OCI-LY3 (cell line): ENCODE measurements at regions not wholly inside any gene's neighbourhood (a gene's known extent, or its start where the extent isn't known, plus 50 kb on each side); places are given as distances from the start of the nearest gene placed in this dataset.

Experiments used
- H2AFZ ChIP-seq: fragments of 200-600, 300-600 bp; shearing (Covaris generic); 2 replicates; pipeline ENCODE4 v1.6.0; 2014; ENCODE audit warnings: antibody characterized with exemption, low read depth, low read length
- H3K27ac ChIP-seq: fragments of 200-600, 300-600 bp; sonication (generic); 2 replicates; pipeline ENCODE4 v1.5.1; 2014; ENCODE audit warnings: mild to moderate bottlenecking, low read length, moderate library complexity, mixed read lengths
- H3K27me3 ChIP-seq: fragments of 200-600, 300-600 bp; sonication (generic); 2 replicates; pipeline ENCODE4 v1.6.1; 2014; ENCODE audit warnings: low read depth, low read length, mixed read lengths
- H3K36me3 ChIP-seq: fragments of 200-600, 300-600 bp; sonication (generic); replicated peaks from 2 replicates; pipeline ENCODE3; 2014; ENCODE audit warnings: low read depth, low read length, mixed read lengths
- H3K4me1 ChIP-seq: fragments of 300-600, 200-600 bp; sonication (generic); 2 replicates; pipeline ENCODE4 v1.6.1; 2014; ENCODE audit warnings: low read length, mixed read lengths
- H3K4me2 ChIP-seq: fragments of 200-600, 300-600 bp; sonication (generic); 2 replicates; pipeline ENCODE4 v1.6.1; 2014; ENCODE audit warnings: low read length, mixed read lengths
- H3K4me3 ChIP-seq: fragments of 300-600, 200-600 bp; sonication (generic); 2 replicates; pipeline ENCODE4 v1.5.1; 2014; ENCODE audit warnings: antibody characterized with exemption, mild to moderate bottlenecking, low read length, moderate library complexity
- H3K79me2 ChIP-seq: fragments of 300-600, 200-600 bp; shearing (Covaris generic); 2 replicates; pipeline ENCODE4 v1.6.1; 2014; ENCODE audit warnings: mild to moderate bottlenecking, low read length, mixed read lengths
- H3K9ac ChIP-seq: fragments of 300-600, 200-600 bp; shearing (Covaris generic); 2 replicates; pipeline ENCODE4 v1.6.0; 2014; ENCODE audit warnings: mild to moderate bottlenecking, low read length, moderate library complexity
- H3K9me3 ChIP-seq: fragments of 200-600, 300-600 bp; shearing (Covaris generic); 2 replicates; pipeline ENCODE4 v1.6.1; 2014; ENCODE audit warnings: low read length, mixed read lengths; ENCODE audit not compliant: insufficient read depth
- H4K20me1 ChIP-seq: fragments of 200-600, 300-600 bp; sonication (generic); 2 replicates; pipeline ENCODE4 v1.6.1; 2016; ENCODE audit warnings: low read length, mixed read lengths; ENCODE audit not compliant: insufficient read depth
- CTCF ChIP-seq: fragments of 200-600, 300-600 bp; sonication (generic); IDR thresholded peaks from 2 replicates; pipeline ENCODE4 v1.5.1; 2014; ENCODE audit warnings: antibody characterized with exemption, low read length, low read depth
- EZH2phosphoT487 ChIP-seq: fragments of 200-600 bp; shearing (Covaris generic); IDR thresholded peaks from 2 replicates; pipeline ENCODE4 v1.6.1; 2018; ENCODE audit warnings: antibody characterized with exemption, mixed run types, low read depth

- Histone ChIP-seq H3K4me2 (no peak overlapping the region), H3K36me3 (no peaks in the 10 kb centered on the region), H4K20me1 (no peaks in the 10 kb centered on the region), H3K27ac (no peak overlapping the region), H3K9me3 (no peaks in the 10 kb centered on the region), H3K4me1 (no peaks in the 10 kb centered on the region), H2AFZ (no peak overlapping the region), H3K79me2 (no peaks in the 10 kb centered on the region), H3K9ac (no peak overlapping the region), H3K4me3 (no peak overlapping the region), H3K27me3 (no peaks in the 10 kb centered on the region)
- TF ChIP-seq EZH2phosphoT487 (no peak), CTCF (no peak)
Measured at GRCh38 chr2:236935631-236936445, 149.9 kb upstream of the COPS8 start.

- H3K9ac ChIP-seq, result no peak overlapping the region
- no peak overlapping the region for H3K27ac ChIP-seq
- no peak overlapping the region for H3K4me3 ChIP-seq
- no peaks in the 10 kb centered on the region for H3K79me2 ChIP-seq
- no peaks in the 10 kb centered on the region for H3K9me3 ChIP-seq
- no peak overlapping the region for H3K4me2 ChIP-seq
- no peaks in the 10 kb centered on the region for H3K27me3 ChIP-seq
- no peaks in the 10 kb centered on the region for H4K20me1 ChIP-seq
- H2AFZ ChIP-seq, result no peak overlapping the region
- H3K36me3 ChIP-seq, result no peaks in the 10 kb centered on the region
- no peaks in the 10 kb centered on the region for H3K4me1 ChIP-seq
- TF ChIP-seq EZH2phosphoT487 (no peak), CTCF (no peak)
Measured at GRCh38 chr2:236936446-236936940, 149.2 kb upstream of the COPS8 start.

GRCh38 chr2:236938126-236938525, 147.6 kb upstream of the COPS8 start:
- Histone ChIP-seq H3K4me3 (no peak overlapping the region), H2AFZ (no peak overlapping the region), H3K36me3 (no peaks in the 10 kb centered on the region), H3K4me1 (no peaks in the 10 kb centered on the region), H3K9me3 (no peaks in the 10 kb centered on the region), H3K79me2 (no peaks in the 10 kb centered on the region), H3K4me2 (no peak overlapping the region), H3K27ac (no peak overlapping the region), H4K20me1 (no peaks in the 10 kb centered on the region), H3K27me3 (no peaks in the 10 kb centered on the region; the same call in 1 of the 2 replicates), H3K9ac (no peak overlapping the region)
- TF ChIP-seq CTCF (no peak), EZH2phosphoT487 (no peak)

GRCh38 chr2:236939271-236939670, 146.4 kb upstream of the COPS8 start:
- TF ChIP-seq CTCF (no peak), EZH2phosphoT487 (no peak)
- H3K27ac ChIP-seq, result no peak overlapping the region
- no peaks in the 10 kb centered on the region for H3K9me3 ChIP-seq
- H3K4me2 ChIP-seq, result no peak overlapping the region
- no peak overlapping the region for H3K9ac ChIP-seq
- H3K4me3 ChIP-seq, result no peak overlapping the region
- no peaks in the 10 kb centered on the region; the same call in 1 of the 2 replicates for H3K27me3 ChIP-seq
- no peaks in the 10 kb centered on the region for H4K20me1 ChIP-seq
- H3K79me2 ChIP-seq, result no peaks in the 10 kb centered on the region
- no peaks in the 10 kb centered on the region for H3K36me3 ChIP-seq
- H2AFZ ChIP-seq, result no peak overlapping the region
- no peaks in the 10 kb centered on the region for H3K4me1 ChIP-seq
